HG03571 (cell line): ENCODE measurements at regions not wholly inside any gene's neighbourhood (a gene's known extent, or its start where the extent isn't known, plus 50 kb on each side); places are given as distances from the start of the nearest gene placed in this dataset.
"Not testable (repeated sequence)": the region's sequence is repeated elsewhere in the genome, so short reads cannot be mapped to it uniquely, and the experiment has no call there.

Source experiments
- ATAC-seq: cut with Tn5 transposase; IDR thresholded peaks from one replicate; pipeline ENCODE4 v1.9.1; 2021; ENCODE audit not compliant: unreplicated experiment

- ATAC-seq, result no peak
Observed at GRCh38 chr6:135703007-135703406, 148.5 kb upstream of the PDE7B start.

GRCh38 chr6:135703621-135704020 lies 147.9 kb upstream of the PDE7B start:
- ATAC-seq, result peak; percentile 87

GRCh38 chr6:135707426-135707825 lies 144.1 kb upstream of the PDE7B start:
- no peak for ATAC-seq

GRCh38 chr6:135710042-135710441 lies 141.5 kb upstream of the PDE7B start:
- no peak for ATAC-seq

- ATAC-seq, result no peak
Observed at GRCh38 chr6:135722190-135722589, 129.3 kb upstream of the PDE7B start.

- ATAC-seq, result peak; percentile 91
Observed at GRCh38 chr6:135722679-135723078, 128.8 kb upstream of the PDE7B start.

GRCh38 chr6:135728589-135728988 lies 122.9 kb upstream of the PDE7B start:
- no peak for ATAC-seq

GRCh38 chr6:135731116-135731515 lies 120.4 kb upstream of the PDE7B start:
- ATAC-seq, result no peak

- not testable (repeated sequence) for ATAC-seq
Observed at GRCh38 chr6:135736351-135736750, 115.2 kb upstream of the PDE7B start.

- no peak for ATAC-seq
Observed at GRCh38 chr6:135738636-135739035, 112.9 kb upstream of the PDE7B start.

GRCh38 chr6:135739288-135739687 lies 112.2 kb upstream of the PDE7B start:
- ATAC-seq, result no peak

GRCh38 chr6:135740580-135740979 lies 110.9 kb upstream of the PDE7B start:
- ATAC-seq, result no peak

- ATAC-seq, result no peak
Observed at GRCh38 chr6:135743476-135743875, 108.0 kb upstream of the PDE7B start.

GRCh38 chr6:135748189-135748588 lies 103.3 kb upstream of the PDE7B start:
- ATAC-seq, result no peak

GRCh38 chr6:135750081-135750480 lies 101.4 kb upstream of the PDE7B start:
- no peak for ATAC-seq

GRCh38 chr6:135753196-135753595 lies 98.3 kb upstream of the PDE7B start:
- ATAC-seq, result no peak

GRCh38 chr6:135759831-135760230 lies 91.7 kb upstream of the PDE7B start:
- no peak for ATAC-seq

GRCh38 chr6:135774006-135774405 lies 77.5 kb upstream of the PDE7B start:
- ATAC-seq, result no peak

GRCh38 chr6:135779213-135779612 lies 72.3 kb upstream of the PDE7B start:
- ATAC-seq, result no peak

- no peak for ATAC-seq
Observed at GRCh38 chr6:135780326-135780725, 71.2 kb upstream of the PDE7B start.

GRCh38 chr6:135782546-135782945 lies 69.0 kb upstream of the PDE7B start:
- ATAC-seq, result no peak

- no peak for ATAC-seq
Observed at GRCh38 chr6:135784507-135784906, 67.0 kb upstream of the PDE7B start.

- no peak for ATAC-seq
Observed at GRCh38 chr6:135789375-135790050, 62.0 kb upstream of the PDE7B start.
